Astrocyte of the cerebellum (primary cell): ENCODE measurements at regions not wholly inside any gene's neighbourhood (a gene's known extent, or its start where the extent isn't known, plus 50 kb on each side); places are given as distances from the start of the nearest gene placed in this dataset.

Experiments
- DNase-seq: peaks from one replicate; pipeline ENCODE4 v3.0.0-alpha.2; 2011; ENCODE audit warnings: low read depth
- H3K4me3 ChIP-seq: 2 replicates; pipeline ENCODE4 v1.5.1; 2011; ENCODE audit warnings: mild to moderate bottlenecking, low read depth, low read length, moderate library complexity
- CTCF ChIP-seq: IDR thresholded peaks from 2 replicates; pipeline ENCODE4 v1.5.1; 2012; ENCODE audit warnings: low read length, low read depth, moderate library complexity, mild to moderate bottlenecking; ENCODE audit errors: missing control alignments
- in situ Hi-C: cut with HindIII; loops from 2 replicates; pipeline ENCODE4 v1.10.0; 2017; ENCODE audit warnings: low sequenced_read_pairs

- TF ChIP-seq CTCF, result no peak
- DNase-seq, result no peak
Measured at GRCh38 chr2:146666340-146666739, 1178.5 kb upstream of the ACVR2A start.

GRCh38 chr2:146665800-146666199, 1179.0 kb upstream of the ACVR2A start:
- H3K4me3 ChIP-seq, result no peak overlapping the region
- in situ Hi-C loops, result no loop called here
- no peak for TF ChIP-seq CTCF
- no peak for DNase-seq

More at GRCh38 chr2:146666340-146666739, 1178.5 kb upstream of the ACVR2A start:
- in situ Hi-C loops, result no loop called here
- no peak overlapping the region for H3K4me3 ChIP-seq

GRCh38 chr2:146661473-146662096, 1183.2 kb upstream of the ACVR2A start:
- in situ Hi-C loops, result no loop called here
- TF ChIP-seq CTCF, result peak; percentile 57
- H3K4me3 ChIP-seq, result no peak overlapping the region
- peak; percentile 31 for DNase-seq

- H3K4me3 ChIP-seq, result no peak overlapping the region
- in situ Hi-C loops, result no loop called here
- TF ChIP-seq CTCF, result no peak
- DNase-seq, result no peak
Measured at GRCh38 chr2:146659976-146660375, 1184.9 kb upstream of the ACVR2A start.

GRCh38 chr2:146652311-146652710, 1192.5 kb upstream of the ACVR2A start:
- no peak for DNase-seq
- in situ Hi-C loops, result no loop called here
- H3K4me3 ChIP-seq, result no peak overlapping the region
- TF ChIP-seq CTCF, result no peak

GRCh38 chr2:146651361-146651760, 1193.5 kb upstream of the ACVR2A start:
- no peak for TF ChIP-seq CTCF
- no peak for DNase-seq
- H3K4me3 ChIP-seq, result no peak overlapping the region
- in situ Hi-C loops, result no loop called here
